IMR-90 (cell line): ENCODE measurements at regions not wholly inside any gene's neighbourhood (a gene's known extent, or its start where the extent isn't known, plus 50 kb on each side); places are given as distances from the start of the nearest gene placed in this dataset.

Experiments
- ATAC-seq: fragments of 200-7000 bp; cut with Tn5 transposase; 2 replicates; pipeline ENCODE4 v1.9.1; 2020; ENCODE audit warnings: low read depth, mild to moderate bottlenecking, moderate library complexity
- BruUV-seq: library from RNA; stranded (reverse); fragments of 400-500 nt; replicated peaks from 2 replicates; lab custom pipeline; 2021; lab: Mats Ljungman, UMichigan
- CTCF ChIA-PET: fragments of 300-600 bp; formaldehyde crosslinking; extraction: SDS; loops from one replicate; lab custom pipeline; 2021; ENCODE audit warnings: antibody characterized with exemption; lab: Yijun Ruan, JAX
- POLR2A ChIA-PET: fragments of 300-600 bp; sonication (Branson Sonifier 250); formaldehyde crosslinking; loops from one replicate; lab custom pipeline; 2022; ENCODE audit warnings: antibody characterized with exemption; ENCODE audit not compliant: unreplicated experiment; lab: Charles Lee
- DNase-seq: peaks from one replicate; pipeline ENCODE4 v3.0.0; 2013
- H2AFZ ChIP-seq: replicated peaks from 2 replicates; pipeline ENCODE3; 2013; ENCODE audit warnings: low read length, mild to moderate bottlenecking; ENCODE audit not compliant: poor library complexity
- H2AK5ac ChIP-seq: 2 replicates; pipeline ENCODE4 v1.6.1; 2013; ENCODE audit warnings: low read depth, low read length, inconsistent platforms
- H2AK9ac ChIP-seq: replicated peaks from 2 replicates; pipeline ENCODE3; 2013; ENCODE audit warnings: mild to moderate bottlenecking, low read depth, low read length, moderate library complexity; ENCODE audit not compliant: poor library complexity
- H2BK120ac ChIP-seq: 2 replicates; pipeline ENCODE4 v1.6.1; 2013; ENCODE audit warnings: low read depth, low read length, inconsistent platforms
- H2BK15ac ChIP-seq: 3 replicates; pipeline ENCODE4 v1.6.1; 2013; ENCODE audit warnings: low read depth, low read length, inconsistent platforms
- H2BK20ac ChIP-seq: 2 replicates; pipeline ENCODE4 v1.6.1; 2013; ENCODE audit warnings: low read depth, mild to moderate bottlenecking, inconsistent platforms, low read length, moderate library complexity
- H2BK5ac ChIP-seq: 2 replicates; pipeline ENCODE4 v1.6.1; 2013; ENCODE audit warnings: mild to moderate bottlenecking, low read depth, low read length, inconsistent platforms; ENCODE audit not compliant: poor library complexity, severe bottlenecking
- H3K14ac ChIP-seq: replicated peaks from 2 replicates; pipeline ENCODE4 v1.6.1; 2013; ENCODE audit warnings: low read depth, low read length, inconsistent platforms
- H3K18ac ChIP-seq: 2 replicates; pipeline ENCODE4 v1.6.1; 2013; ENCODE audit warnings: low read depth, low read length, control low read depth
- H3K23ac ChIP-seq: 2 replicates; pipeline ENCODE4 v1.6.1; 2013; ENCODE audit warnings: low read depth, low read length, inconsistent platforms
- H3K27ac ChIP-seq: 2 replicates; pipeline ENCODE4 v1.5.1; 2013; ENCODE audit warnings: mild to moderate bottlenecking, control low read depth, low read length; ENCODE audit not compliant: insufficient read depth
- H3K27me3 ChIP-seq: 2 replicates; pipeline ENCODE4 v1.6.1; 2013; ENCODE audit warnings: low read length; ENCODE audit not compliant: control insufficient read depth, insufficient read depth
- H3K36me3 ChIP-seq: 2 replicates; pipeline ENCODE4 v1.6.1; 2013; ENCODE audit warnings: low read length, mixed read lengths; ENCODE audit not compliant: control insufficient read depth, insufficient read depth
- H3K4ac ChIP-seq: 2 replicates; pipeline ENCODE4 v1.6.1; 2013; ENCODE audit warnings: low read depth, low read length, inconsistent platforms
- H3K4me1 ChIP-seq: 2 replicates; pipeline ENCODE4 v1.6.1; 2013; ENCODE audit warnings: low read length, mixed read lengths; ENCODE audit not compliant: control insufficient read depth, insufficient read depth
- H3K4me2 ChIP-seq: 2 replicates; pipeline ENCODE4 v1.6.1; 2013; ENCODE audit warnings: low read depth, mild to moderate bottlenecking, control low read depth, low read length, moderate library complexity
- H3K4me3 ChIP-seq: 2 replicates; pipeline ENCODE4 v1.5.1; 2013; ENCODE audit warnings: low read depth, mild to moderate bottlenecking, control low read depth, low read length, moderate library complexity; ENCODE audit not compliant: insufficient read depth
- H3K56ac ChIP-seq: 2 replicates; pipeline ENCODE4 v1.6.1; 2013; ENCODE audit warnings: low read length, inconsistent platforms; ENCODE audit not compliant: insufficient read depth; ENCODE audit errors: extremely low read depth
- H3K79me1 ChIP-seq, 2 experiments: 2 replicates each; pipeline ENCODE4 v1.6.1; 2013; ENCODE audit warnings: low read length in 2 of 2, inconsistent platforms in 1 of 2, low read depth in 1 of 2
- H3K9ac ChIP-seq: 2 replicates; pipeline ENCODE4 v1.6.1; 2013; ENCODE audit warnings: low read depth, low read length, control low read depth
- H3K9me1 ChIP-seq: 2 replicates; pipeline ENCODE4 v1.6.1; 2013; ENCODE audit warnings: low read length, inconsistent platforms; ENCODE audit not compliant: insufficient read depth
- H3K9me3 ChIP-seq: 2 replicates; pipeline ENCODE4 v1.6.1; 2013; ENCODE audit warnings: low read length; ENCODE audit not compliant: control insufficient read depth, insufficient read depth
- H4K20me1 ChIP-seq: 2 replicates; pipeline ENCODE4 v1.6.1; 2013; ENCODE audit warnings: low read length, inconsistent platforms; ENCODE audit not compliant: insufficient read depth
- H4K5ac ChIP-seq: 2 replicates; pipeline ENCODE4 v1.6.1; 2013; ENCODE audit warnings: mild to moderate bottlenecking, low read depth, low read length, control low read depth
- H4K8ac ChIP-seq, 2 experiments: 2 replicates each; pipeline ENCODE4 v1.6.1; 2013; ENCODE audit warnings: low read depth in 2 of 2, low read length in 2 of 2, control low read depth in 1 of 2, inconsistent platforms in 1 of 2
- H4K91ac ChIP-seq: 2 replicates; pipeline ENCODE4 v1.6.1; 2013; ENCODE audit warnings: low read depth, low read length, inconsistent platforms; ENCODE audit not compliant: insufficient read depth
- CHD1 ChIP-seq: IDR thresholded peaks from 2 replicates; pipeline ENCODE4 v1.6.1; 2012; ENCODE audit warnings: low read depth, low read length, improper control_type of control experiment
- MXI1 ChIP-seq: IDR thresholded peaks from 2 replicates; pipeline ENCODE4 v1.6.1; 2012; ENCODE audit warnings: low read depth, mild to moderate bottlenecking, low read length, moderate library complexity, borderline replicate concordance
- WGBS, 2 experiments: methylation state at CpG; one replicate each; pipeline versions ENCODE4 v1.1.5 to v1.1.7; 2013; ENCODE audit warnings: missing lambda C conversion rate in 2 of 2; ENCODE audit not compliant: insufficient read length in 1 of 2; ENCODE audit errors: extremely low coverage in 2 of 2; 5-methylcytosine and 5-hydroxymethylcytosine counted together
- dilution Hi-C: fragments of 300-500 bp; cut with HindIII; formaldehyde crosslinking; loops from one replicate; pipeline ENCODE4 v1.14.3; 2018; ENCODE audit warnings: low sequenced_read_pairs; ENCODE audit not compliant: unreplicated experiment
- in situ Hi-C: fragments of 300-500 bp; cut with MboI; formaldehyde crosslinking; loops from 3 replicates; pipeline ENCODE4 v1.14.3; 2019; ENCODE audit warnings: low sequenced_read_pairs, inconsistent platforms, mixed read lengths
- intact Hi-C: fragments of 100-400 bp; cut with micrococcal nuclease; formaldehyde crosslinking; loops from 2 replicates; pipeline ENCODE4 v1.10.0; 2022
- TF ChIP-seq, protein P1 (sequence below): conservative IDR thresholded peaks from 2 replicates; pipeline ENCODE4 v1.5.1; 2012; ENCODE audit warnings: mild to moderate bottlenecking, low read depth, low read length, improper control_type of control experiment

DNA sequence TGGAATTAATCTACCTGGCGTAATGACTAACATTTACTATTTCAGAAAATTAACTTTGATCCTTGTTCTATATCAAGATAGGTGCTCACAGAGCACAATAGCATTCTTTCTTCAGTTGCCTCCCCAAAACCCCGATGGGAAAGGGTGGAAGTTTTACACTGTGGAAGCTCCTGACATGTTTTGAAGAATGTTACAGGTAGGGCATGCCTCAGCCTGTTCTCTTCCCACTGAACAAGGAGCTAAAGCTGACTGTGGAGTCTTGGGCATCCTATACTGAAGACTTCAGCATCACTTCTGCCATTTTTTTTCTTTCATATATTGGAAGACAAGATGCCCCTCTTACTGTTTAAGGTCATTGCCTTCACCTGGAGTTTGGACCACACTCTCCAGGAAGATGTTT is 211.2 kb downstream of the SPP2 start:
- H3K79me1 ChIP-seq, result no peaks in the 10 kb centered on the region
- H2BK20ac ChIP-seq, result no peak overlapping the region
- H3K56ac ChIP-seq, result no peak overlapping the region
- H3K27ac ChIP-seq, result no peak overlapping the region
- CTCF ChIA-PET, result no interaction called here
- no peak overlapping the region for H4K5ac ChIP-seq
- H3K23ac ChIP-seq, result no peak overlapping the region
- dilution Hi-C loops, result no loop called here
- H3K9me1 ChIP-seq, result peaks cover 8% of the 10 kb centered on the region
- no peak overlapping the region for H4K91ac ChIP-seq
- no peak for DNase-seq
- H2AFZ ChIP-seq, result no peak overlapping the region
- H2AK5ac ChIP-seq, result no peak overlapping the region
- intact Hi-C loops, result no loop called here
- POLR2A ChIA-PET, result no interaction called here
- TF ChIP-seq, protein P1, sequence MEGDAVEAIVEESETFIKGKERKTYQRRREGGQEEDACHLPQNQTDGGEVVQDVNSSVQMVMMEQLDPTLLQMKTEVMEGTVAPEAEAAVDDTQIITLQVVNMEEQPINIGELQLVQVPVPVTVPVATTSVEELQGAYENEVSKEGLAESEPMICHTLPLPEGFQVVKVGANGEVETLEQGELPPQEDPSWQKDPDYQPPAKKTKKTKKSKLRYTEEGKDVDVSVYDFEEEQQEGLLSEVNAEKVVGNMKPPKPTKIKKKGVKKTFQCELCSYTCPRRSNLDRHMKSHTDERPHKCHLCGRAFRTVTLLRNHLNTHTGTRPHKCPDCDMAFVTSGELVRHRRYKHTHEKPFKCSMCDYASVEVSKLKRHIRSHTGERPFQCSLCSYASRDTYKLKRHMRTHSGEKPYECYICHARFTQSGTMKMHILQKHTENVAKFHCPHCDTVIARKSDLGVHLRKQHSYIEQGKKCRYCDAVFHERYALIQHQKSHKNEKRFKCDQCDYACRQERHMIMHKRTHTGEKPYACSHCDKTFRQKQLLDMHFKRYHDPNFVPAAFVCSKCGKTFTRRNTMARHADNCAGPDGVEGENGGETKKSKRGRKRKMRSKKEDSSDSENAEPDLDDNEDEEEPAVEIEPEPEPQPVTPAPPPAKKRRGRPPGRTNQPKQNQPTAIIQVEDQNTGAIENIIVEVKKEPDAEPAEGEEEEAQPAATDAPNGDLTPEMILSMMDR, result no peak
- TF ChIP-seq CHD1 (no peak), MXI1 (0 out of 2 replicates have a peak, but pooled peaks have one; percentile 19)
- no TSS peak for BruUV-seq
- H2AK9ac ChIP-seq, result no peak overlapping the region
- in situ Hi-C loops, result loop anchor here (25.0 kb wide), 1 partner anchor 851 kb away; no protein-coding TSS in a partner anchor
- no peak for ATAC-seq
- no peak overlapping the region for H2BK120ac ChIP-seq
- no peaks in the 10 kb centered on the region for H3K27me3 ChIP-seq
- no peaks in the 10 kb centered on the region for H4K20me1 ChIP-seq
- no peak overlapping the region for H2BK5ac ChIP-seq
- H3K4me2 ChIP-seq, result no peak overlapping the region
- peaks cover 10% of the 10 kb centered on the region for H3K4me1 ChIP-seq
- H3K9ac ChIP-seq, result no peak overlapping the region
- no peaks in the 10 kb centered on the region for H3K9me3 ChIP-seq
- no peak overlapping the region for H3K14ac ChIP-seq
- no CpG with 5 or more reads among the region's 2 CpGs for WGBS, 2 experiments
- no peaks in the 10 kb centered on the region for H3K36me3 ChIP-seq
- no peak overlapping the region for H4K8ac ChIP-seq
- no peak overlapping the region for H3K4ac ChIP-seq
- H3K18ac ChIP-seq, result no peak overlapping the region
- H3K4me3 ChIP-seq, result no peak overlapping the region
- peak overlapping the region; percentile 31; the same call in 1 of the 3 replicates for H2BK15ac ChIP-seq
